HG03565 (cell line): ENCODE measurements at regions not wholly inside any gene's neighbourhood (a gene's known extent, or its start where the extent isn't known, plus 50 kb on each side); places are given as distances from the start of the nearest gene placed in this dataset.
"Not testable (repeated sequence)": the region's sequence is repeated elsewhere in the genome, so short reads cannot be mapped to it uniquely, and the experiment has no call there.

Experiments
- ATAC-seq: cut with Tn5 transposase; IDR thresholded peaks from one replicate; pipeline ENCODE4 v1.9.1; 2021; ENCODE audit warnings: mild to moderate bottlenecking, moderate library complexity; ENCODE audit not compliant: unreplicated experiment

GRCh38 chr3:61442696-61443095, 118.7 kb upstream of the PTPRG start:
- no peak for ATAC-seq

GRCh38 chr3:61443886-61444285, 117.5 kb upstream of the PTPRG start:
- ATAC-seq: no peak

- ATAC-seq: no peak
These were observed 116.6 kb upstream of the PTPRG start for GRCh38 chr3:61444782-61445181.

GRCh38 chr3:61445924-61446323, 115.4 kb upstream of the PTPRG start:
- ATAC-seq: no peak

- ATAC-seq: no peak
These were observed 115.0 kb upstream of the PTPRG start for GRCh38 chr3:61446341-61446740.

GRCh38 chr3:61448378-61448777, 113.0 kb upstream of the PTPRG start:
- ATAC-seq: no peak

GRCh38 chr3:61449327-61450040, 111.9 kb upstream of the PTPRG start:
- no peak for ATAC-seq

GRCh38 chr3:61450866-61451265, 110.5 kb upstream of the PTPRG start:
- no peak for ATAC-seq

GRCh38 chr3:61451841-61452240, 109.5 kb upstream of the PTPRG start:
- no peak for ATAC-seq

GRCh38 chr3:61452535-61453090, 108.8 kb upstream of the PTPRG start:
- no peak for ATAC-seq

GRCh38 chr3:61454006-61454585, 107.3 kb upstream of the PTPRG start:
- no peak for ATAC-seq

- ATAC-seq: no peak
These were observed 106.6 kb upstream of the PTPRG start for GRCh38 chr3:61454801-61455200.

GRCh38 chr3:61460636-61461035, 100.7 kb upstream of the PTPRG start:
- no peak for ATAC-seq

GRCh38 chr3:61463191-61463590, 98.2 kb upstream of the PTPRG start:
- no peak for ATAC-seq

GRCh38 chr3:61464518-61465140, 96.7 kb upstream of the PTPRG start:
- ATAC-seq: no peak

- no peak for ATAC-seq
These were observed 95.0 kb upstream of the PTPRG start for GRCh38 chr3:61466357-61466756.

- no peak for ATAC-seq
These were observed 77.4 kb upstream of the PTPRG start for GRCh38 chr3:61483997-61484396.

GRCh38 chr3:61493339-61493738, 68.0 kb upstream of the PTPRG start:
- no peak for ATAC-seq

- not testable (repeated sequence) for ATAC-seq
These were observed 67.1 kb upstream of the PTPRG start for GRCh38 chr3:61494309-61494708.

- no peak for ATAC-seq
These were observed 63.9 kb upstream of the PTPRG start for GRCh38 chr3:61497463-61497862.

GRCh38 chr3:61505197-61505596, 56.2 kb upstream of the PTPRG start:
- no peak for ATAC-seq

GRCh38 chr3:61507946-61508345, 53.4 kb upstream of the PTPRG start:
- no peak for ATAC-seq
